IMR-90 (cell line): ENCODE measurements at regions not wholly inside any gene's neighbourhood (a gene's known extent, or its start where the extent isn't known, plus 50 kb on each side); places are given as distances from the start of the nearest gene placed in this dataset.

Experiments
- ATAC-seq: fragments of 200-7000 bp; cut with Tn5 transposase; 2 replicates; pipeline ENCODE4 v1.9.1; 2020; ENCODE audit warnings: low read depth, mild to moderate bottlenecking, moderate library complexity
- BruUV-seq: library from RNA; stranded (reverse); fragments of 400-500 nt; replicated peaks from 2 replicates; lab custom pipeline; 2021; lab: Mats Ljungman, UMichigan
- CTCF ChIA-PET: fragments of 300-600 bp; formaldehyde crosslinking; extraction: SDS; loops from one replicate; lab custom pipeline; 2021; ENCODE audit warnings: antibody characterized with exemption; lab: Yijun Ruan, JAX
- POLR2A ChIA-PET: fragments of 300-600 bp; sonication (Branson Sonifier 250); formaldehyde crosslinking; loops from one replicate; lab custom pipeline; 2022; ENCODE audit warnings: antibody characterized with exemption; ENCODE audit not compliant: unreplicated experiment; lab: Charles Lee
- DNase-seq: peaks from one replicate; pipeline ENCODE4 v3.0.0; 2013
- H2AFZ ChIP-seq: replicated peaks from 2 replicates; pipeline ENCODE3; 2013; ENCODE audit warnings: low read length, mild to moderate bottlenecking; ENCODE audit not compliant: poor library complexity
- H2AK5ac ChIP-seq: 2 replicates; pipeline ENCODE4 v1.6.1; 2013; ENCODE audit warnings: low read depth, low read length, inconsistent platforms
- H2AK9ac ChIP-seq: replicated peaks from 2 replicates; pipeline ENCODE3; 2013; ENCODE audit warnings: mild to moderate bottlenecking, low read depth, low read length, moderate library complexity; ENCODE audit not compliant: poor library complexity
- H2BK120ac ChIP-seq: 2 replicates; pipeline ENCODE4 v1.6.1; 2013; ENCODE audit warnings: low read depth, low read length, inconsistent platforms
- H2BK15ac ChIP-seq: 3 replicates; pipeline ENCODE4 v1.6.1; 2013; ENCODE audit warnings: low read depth, low read length, inconsistent platforms
- H2BK20ac ChIP-seq: 2 replicates; pipeline ENCODE4 v1.6.1; 2013; ENCODE audit warnings: low read depth, mild to moderate bottlenecking, inconsistent platforms, low read length, moderate library complexity
- H2BK5ac ChIP-seq: 2 replicates; pipeline ENCODE4 v1.6.1; 2013; ENCODE audit warnings: mild to moderate bottlenecking, low read depth, low read length, inconsistent platforms; ENCODE audit not compliant: poor library complexity, severe bottlenecking
- H3K14ac ChIP-seq: replicated peaks from 2 replicates; pipeline ENCODE4 v1.6.1; 2013; ENCODE audit warnings: low read depth, low read length, inconsistent platforms
- H3K18ac ChIP-seq: 2 replicates; pipeline ENCODE4 v1.6.1; 2013; ENCODE audit warnings: low read depth, low read length, control low read depth
- H3K23ac ChIP-seq: 2 replicates; pipeline ENCODE4 v1.6.1; 2013; ENCODE audit warnings: low read depth, low read length, inconsistent platforms
- H3K27ac ChIP-seq: 2 replicates; pipeline ENCODE4 v1.5.1; 2013; ENCODE audit warnings: mild to moderate bottlenecking, control low read depth, low read length; ENCODE audit not compliant: insufficient read depth
- H3K27me3 ChIP-seq: 2 replicates; pipeline ENCODE4 v1.6.1; 2013; ENCODE audit warnings: low read length; ENCODE audit not compliant: control insufficient read depth, insufficient read depth
- H3K36me3 ChIP-seq: 2 replicates; pipeline ENCODE4 v1.6.1; 2013; ENCODE audit warnings: low read length, mixed read lengths; ENCODE audit not compliant: control insufficient read depth, insufficient read depth
- H3K4ac ChIP-seq: 2 replicates; pipeline ENCODE4 v1.6.1; 2013; ENCODE audit warnings: low read depth, low read length, inconsistent platforms
- H3K4me1 ChIP-seq: 2 replicates; pipeline ENCODE4 v1.6.1; 2013; ENCODE audit warnings: low read length, mixed read lengths; ENCODE audit not compliant: control insufficient read depth, insufficient read depth
- H3K4me2 ChIP-seq: 2 replicates; pipeline ENCODE4 v1.6.1; 2013; ENCODE audit warnings: low read depth, mild to moderate bottlenecking, control low read depth, low read length, moderate library complexity
- H3K4me3 ChIP-seq: 2 replicates; pipeline ENCODE4 v1.5.1; 2013; ENCODE audit warnings: low read depth, mild to moderate bottlenecking, control low read depth, low read length, moderate library complexity; ENCODE audit not compliant: insufficient read depth
- H3K56ac ChIP-seq: 2 replicates; pipeline ENCODE4 v1.6.1; 2013; ENCODE audit warnings: low read length, inconsistent platforms; ENCODE audit not compliant: insufficient read depth; ENCODE audit errors: extremely low read depth
- H3K79me1 ChIP-seq, 2 experiments: 2 replicates each; pipeline ENCODE4 v1.6.1; 2013; ENCODE audit warnings: low read length in 2 of 2, inconsistent platforms in 1 of 2, low read depth in 1 of 2
- H3K9ac ChIP-seq: 2 replicates; pipeline ENCODE4 v1.6.1; 2013; ENCODE audit warnings: low read depth, low read length, control low read depth
- H3K9me1 ChIP-seq: 2 replicates; pipeline ENCODE4 v1.6.1; 2013; ENCODE audit warnings: low read length, inconsistent platforms; ENCODE audit not compliant: insufficient read depth
- H3K9me3 ChIP-seq: 2 replicates; pipeline ENCODE4 v1.6.1; 2013; ENCODE audit warnings: low read length; ENCODE audit not compliant: control insufficient read depth, insufficient read depth
- H4K20me1 ChIP-seq: 2 replicates; pipeline ENCODE4 v1.6.1; 2013; ENCODE audit warnings: low read length, inconsistent platforms; ENCODE audit not compliant: insufficient read depth
- H4K5ac ChIP-seq: 2 replicates; pipeline ENCODE4 v1.6.1; 2013; ENCODE audit warnings: mild to moderate bottlenecking, low read depth, low read length, control low read depth
- H4K8ac ChIP-seq, 2 experiments: 2 replicates each; pipeline ENCODE4 v1.6.1; 2013; ENCODE audit warnings: low read depth in 2 of 2, low read length in 2 of 2, control low read depth in 1 of 2, inconsistent platforms in 1 of 2
- H4K91ac ChIP-seq: 2 replicates; pipeline ENCODE4 v1.6.1; 2013; ENCODE audit warnings: low read depth, low read length, inconsistent platforms; ENCODE audit not compliant: insufficient read depth
- BHLHE40 ChIP-seq: fragments of 150-350 bp; IDR thresholded peaks from 2 replicates; pipeline ENCODE4 v1.6.1; 2016; ENCODE audit warnings: mild to moderate bottlenecking, low read depth, low read length
- CEBPB ChIP-seq: IDR thresholded peaks from 2 replicates; pipeline ENCODE4 v1.6.1; 2012; ENCODE audit warnings: low read depth, low read length, improper control_type of control experiment
- MAZ ChIP-seq: IDR thresholded peaks from 2 replicates; pipeline ENCODE4 v1.6.1; 2012; ENCODE audit warnings: low read depth, mild to moderate bottlenecking, low read length, improper control_type of control experiment, moderate library complexity, borderline replicate concordance
- MXI1 ChIP-seq: IDR thresholded peaks from 2 replicates; pipeline ENCODE4 v1.6.1; 2012; ENCODE audit warnings: low read depth, mild to moderate bottlenecking, low read length, moderate library complexity, borderline replicate concordance
- NFE2L2 ChIP-seq: fragments of 150-350 bp; IDR thresholded peaks from 2 replicates; pipeline ENCODE4 v1.6.1; 2016; ENCODE audit warnings: low read depth, mild to moderate bottlenecking, low read length
- POLR2A ChIP-seq: IDR thresholded peaks from 2 replicates; pipeline ENCODE4 v1.6.1; 2012; ENCODE audit warnings: mild to moderate bottlenecking, low read depth, low read length
- RFX5 ChIP-seq: IDR thresholded peaks from 2 replicates; pipeline ENCODE4 v1.8.0; 2012; ENCODE audit warnings: low read depth, mild to moderate bottlenecking, low read length, moderate library complexity
- SMC3 ChIP-seq: fragments of 150-350 bp; IDR thresholded peaks from 2 replicates; pipeline ENCODE4 v1.6.1; 2016; ENCODE audit warnings: low read depth, mild to moderate bottlenecking, antibody characterized with exemption, low read length, moderate library complexity
- WGBS, 2 experiments: methylation state at CpG; one replicate each; pipeline versions ENCODE4 v1.1.5 to v1.1.7; 2013; ENCODE audit warnings: missing lambda C conversion rate in 2 of 2; ENCODE audit not compliant: insufficient read length in 1 of 2; ENCODE audit errors: extremely low coverage in 2 of 2; 5-methylcytosine and 5-hydroxymethylcytosine counted together
- dilution Hi-C: fragments of 300-500 bp; cut with HindIII; formaldehyde crosslinking; loops from one replicate; pipeline ENCODE4 v1.14.3; 2018; ENCODE audit warnings: low sequenced_read_pairs; ENCODE audit not compliant: unreplicated experiment
- in situ Hi-C: fragments of 300-500 bp; cut with MboI; formaldehyde crosslinking; loops from 3 replicates; pipeline ENCODE4 v1.14.3; 2019; ENCODE audit warnings: low sequenced_read_pairs, inconsistent platforms, mixed read lengths
- intact Hi-C: fragments of 100-400 bp; cut with micrococcal nuclease; formaldehyde crosslinking; loops from 2 replicates; pipeline ENCODE4 v1.10.0; 2022
- TF ChIP-seq, protein P1 (sequence below): fragments of 150-350 bp; IDR thresholded peaks from 2 replicates; pipeline ENCODE4 v1.6.1; 2017; ENCODE audit warnings: mild to moderate bottlenecking, antibody characterized with exemption, low read length, low read depth
- TF ChIP-seq, protein P2 (sequence below): fragments of 150-350 bp; IDR thresholded peaks from 2 replicates; pipeline ENCODE4 v1.6.1; 2016; ENCODE audit warnings: low read depth, mild to moderate bottlenecking, low read length, moderate library complexity, borderline replicate concordance
- TF ChIP-seq, protein P3 (sequence below): conservative IDR thresholded peaks from 2 replicates; pipeline ENCODE4 v1.5.1; 2012; ENCODE audit warnings: mild to moderate bottlenecking, low read depth, low read length, improper control_type of control experiment

DNA sequence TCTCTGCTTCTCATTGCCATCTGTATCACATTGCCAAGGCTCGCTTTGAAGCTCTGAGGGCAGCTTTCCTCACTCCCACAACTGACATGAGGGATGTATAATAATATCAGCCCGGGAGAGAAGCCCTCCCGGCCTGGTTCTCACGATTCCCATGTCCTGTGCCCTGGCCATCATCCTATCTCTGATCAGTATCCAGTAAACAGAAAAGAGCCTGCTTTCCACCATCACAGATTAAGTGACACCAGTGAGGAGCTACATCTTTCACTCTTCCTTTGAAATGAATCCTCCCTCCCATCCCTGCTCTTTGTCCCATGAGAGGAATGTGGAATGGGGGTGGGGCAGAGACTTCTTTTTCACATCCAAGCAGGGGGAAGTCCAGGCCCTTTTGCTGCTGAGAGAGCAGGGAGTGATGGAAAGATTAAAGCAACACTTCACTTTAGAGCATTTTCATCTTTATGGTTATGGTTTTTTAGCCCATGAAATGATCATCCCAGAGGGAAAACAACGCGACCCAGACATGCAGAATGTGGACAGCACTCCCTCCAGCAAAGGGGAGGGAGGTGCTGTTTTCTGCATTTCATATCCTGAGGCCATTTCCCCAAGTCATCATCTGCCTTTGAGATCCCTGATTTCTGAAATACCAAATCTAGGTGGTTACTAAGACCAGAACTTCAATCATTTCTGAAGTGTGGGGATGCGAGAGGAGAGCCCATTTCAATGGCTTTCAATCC lies 84.6 kb upstream of the LYZL1 start:
- no peak overlapping the region for H3K4me2 ChIP-seq
- ATAC-seq (no peak), DNase-seq (no peak)
- no TSS peak for BruUV-seq
- CTCF ChIA-PET = no interaction called here
- H3K14ac ChIP-seq = no peak overlapping the region
- POLR2A ChIA-PET = no interaction called here
- no peak overlapping the region for H3K27ac ChIP-seq
- no peak overlapping the region for H2BK5ac ChIP-seq
- H4K91ac ChIP-seq = peak overlapping the region; percentile 32
- peak overlapping the region in 1 of 2 experiments; percentile 40; a peak in 1 of 4 replicates for H4K8ac ChIP-seq
- H4K20me1 ChIP-seq = no peaks in the 10 kb centered on the region
- no peak overlapping the region for H2AFZ ChIP-seq
- H3K4me1 ChIP-seq = peaks cover 8% of the 10 kb centered on the region; the same call in 1 of the 2 replicates
- H3K79me1 ChIP-seq = no peaks in the 10 kb centered on the region
- H3K4me3 ChIP-seq = no peak overlapping the region
- 100% methylated on average over 1 of the region's 7 CpGs; no CpG with 5 or more reads in 1 of the 2 experiments for WGBS, 2 experiments
- no peaks in the 10 kb centered on the region for H3K36me3 ChIP-seq
- H2BK20ac ChIP-seq = no peak overlapping the region; the same call in 1 of the 2 replicates
- peaks cover 5% of the 10 kb centered on the region; the same call in 1 of the 2 replicates for H3K9me1 ChIP-seq
- peak overlapping the region; percentile 29; the same call in 1 of the 2 replicates for H3K18ac ChIP-seq
- peaks cover 4% of the 10 kb centered on the region; the same call in 1 of the 2 replicates for H3K9me3 ChIP-seq
- H4K5ac ChIP-seq = no peak overlapping the region; the same call in 1 of the 2 replicates
- intact Hi-C loops (no loop called here), in situ Hi-C loops (no loop called here), dilution Hi-C loops (no loop called here)
- 0 out of 3 replicates have a peak overlapping the region, but pooled peaks have one; percentile 28 for H2BK15ac ChIP-seq
- no peak overlapping the region for H3K23ac ChIP-seq
- no peak overlapping the region; the same call in 1 of the 2 replicates for H3K4ac ChIP-seq
- H2AK9ac ChIP-seq = no peak overlapping the region
- H2AK5ac ChIP-seq = no peak overlapping the region
- H3K27me3 ChIP-seq = peaks cover 14% of the 10 kb centered on the region
- no peak overlapping the region for H3K9ac ChIP-seq
- H2BK120ac ChIP-seq = peak overlapping the region; percentile 19; the same call in 1 of the 2 replicates
- TF ChIP-seq NFE2L2 (no peak), RFX5 (no peak), SMC3 (no peak), BHLHE40 (no peak), CEBPB (no peak), MXI1 (no peak), POLR2A (no peak), MAZ (no peak)
- TF ChIP-seq, protein P1, sequence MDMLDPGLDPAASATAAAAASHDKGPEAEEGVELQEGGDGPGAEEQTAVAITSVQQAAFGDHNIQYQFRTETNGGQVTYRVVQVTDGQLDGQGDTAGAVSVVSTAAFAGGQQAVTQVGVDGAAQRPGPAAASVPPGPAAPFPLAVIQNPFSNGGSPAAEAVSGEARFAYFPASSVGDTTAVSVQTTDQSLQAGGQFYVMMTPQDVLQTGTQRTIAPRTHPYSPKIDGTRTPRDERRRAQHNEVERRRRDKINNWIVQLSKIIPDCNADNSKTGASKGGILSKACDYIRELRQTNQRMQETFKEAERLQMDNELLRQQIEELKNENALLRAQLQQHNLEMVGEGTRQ = no peak
- TF ChIP-seq, protein P2, sequence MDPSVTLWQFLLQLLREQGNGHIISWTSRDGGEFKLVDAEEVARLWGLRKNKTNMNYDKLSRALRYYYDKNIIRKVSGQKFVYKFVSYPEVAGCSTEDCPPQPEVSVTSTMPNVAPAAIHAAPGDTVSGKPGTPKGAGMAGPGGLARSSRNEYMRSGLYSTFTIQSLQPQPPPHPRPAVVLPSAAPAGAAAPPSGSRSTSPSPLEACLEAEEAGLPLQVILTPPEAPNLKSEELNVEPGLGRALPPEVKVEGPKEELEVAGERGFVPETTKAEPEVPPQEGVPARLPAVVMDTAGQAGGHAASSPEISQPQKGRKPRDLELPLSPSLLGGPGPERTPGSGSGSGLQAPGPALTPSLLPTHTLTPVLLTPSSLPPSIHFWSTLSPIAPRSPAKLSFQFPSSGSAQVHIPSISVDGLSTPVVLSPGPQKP = no peak
- TF ChIP-seq, protein P3, sequence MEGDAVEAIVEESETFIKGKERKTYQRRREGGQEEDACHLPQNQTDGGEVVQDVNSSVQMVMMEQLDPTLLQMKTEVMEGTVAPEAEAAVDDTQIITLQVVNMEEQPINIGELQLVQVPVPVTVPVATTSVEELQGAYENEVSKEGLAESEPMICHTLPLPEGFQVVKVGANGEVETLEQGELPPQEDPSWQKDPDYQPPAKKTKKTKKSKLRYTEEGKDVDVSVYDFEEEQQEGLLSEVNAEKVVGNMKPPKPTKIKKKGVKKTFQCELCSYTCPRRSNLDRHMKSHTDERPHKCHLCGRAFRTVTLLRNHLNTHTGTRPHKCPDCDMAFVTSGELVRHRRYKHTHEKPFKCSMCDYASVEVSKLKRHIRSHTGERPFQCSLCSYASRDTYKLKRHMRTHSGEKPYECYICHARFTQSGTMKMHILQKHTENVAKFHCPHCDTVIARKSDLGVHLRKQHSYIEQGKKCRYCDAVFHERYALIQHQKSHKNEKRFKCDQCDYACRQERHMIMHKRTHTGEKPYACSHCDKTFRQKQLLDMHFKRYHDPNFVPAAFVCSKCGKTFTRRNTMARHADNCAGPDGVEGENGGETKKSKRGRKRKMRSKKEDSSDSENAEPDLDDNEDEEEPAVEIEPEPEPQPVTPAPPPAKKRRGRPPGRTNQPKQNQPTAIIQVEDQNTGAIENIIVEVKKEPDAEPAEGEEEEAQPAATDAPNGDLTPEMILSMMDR = no peak
- H3K56ac ChIP-seq = no peak overlapping the region
